HG03342 (cell line): ENCODE measurements at regions not wholly inside any gene's neighbourhood (a gene's known extent, or its start where the extent isn't known, plus 50 kb on each side); places are given as distances from the start of the nearest gene placed in this dataset.
"Not testable (repeated sequence)": the region's sequence is repeated elsewhere in the genome, so short reads cannot be mapped to it uniquely, and the experiment has no call there.

ENCODE experiments used
- ATAC-seq: cut with Tn5 transposase; IDR thresholded peaks from one replicate; pipeline ENCODE4 v1.9.1; 2021; ENCODE audit warnings: mild to moderate bottlenecking, moderate library complexity; ENCODE audit not compliant: unreplicated experiment

DNA sequence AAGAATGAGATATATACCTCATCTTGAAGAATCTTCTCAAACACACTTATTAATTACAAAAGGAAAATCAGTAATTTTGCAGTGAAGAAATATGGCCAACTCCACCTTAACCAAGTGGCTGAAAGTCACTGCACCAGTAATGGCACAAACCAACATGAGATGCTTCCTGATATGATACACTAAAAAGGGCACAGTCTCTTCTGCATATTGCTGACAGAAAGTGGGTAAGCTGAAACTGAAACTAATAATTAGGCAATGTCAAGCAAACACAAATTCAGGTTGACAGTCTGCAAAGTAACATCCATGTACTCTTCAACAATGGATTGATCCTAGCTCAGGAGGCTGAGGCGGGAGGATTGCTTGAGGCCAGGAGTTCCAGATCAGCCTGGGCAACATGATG lies 56.1 kb downstream of the ZNF22 start:
- ATAC-seq: not testable (repeated sequence)

DNA sequence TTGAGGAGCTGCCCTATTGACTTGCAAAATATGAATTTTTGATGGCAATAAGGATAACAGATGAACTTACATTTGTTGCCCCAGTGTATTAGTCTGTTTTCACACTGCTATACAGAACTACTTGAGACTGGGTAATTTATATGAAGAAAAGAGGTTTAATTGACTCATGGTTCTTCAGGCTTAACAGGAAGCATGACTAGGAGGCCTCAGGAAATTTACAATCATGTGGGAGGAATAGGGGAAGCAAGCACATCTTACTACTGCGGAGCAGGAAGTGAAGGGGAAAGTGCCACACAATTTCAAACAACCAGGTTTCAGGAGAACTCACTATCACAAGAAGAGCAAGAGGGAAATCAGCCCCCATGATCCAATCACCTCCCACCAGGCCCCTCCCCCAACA lies 57.9 kb downstream of the ZNF22 start:
- no peak for ATAC-seq

DNA sequence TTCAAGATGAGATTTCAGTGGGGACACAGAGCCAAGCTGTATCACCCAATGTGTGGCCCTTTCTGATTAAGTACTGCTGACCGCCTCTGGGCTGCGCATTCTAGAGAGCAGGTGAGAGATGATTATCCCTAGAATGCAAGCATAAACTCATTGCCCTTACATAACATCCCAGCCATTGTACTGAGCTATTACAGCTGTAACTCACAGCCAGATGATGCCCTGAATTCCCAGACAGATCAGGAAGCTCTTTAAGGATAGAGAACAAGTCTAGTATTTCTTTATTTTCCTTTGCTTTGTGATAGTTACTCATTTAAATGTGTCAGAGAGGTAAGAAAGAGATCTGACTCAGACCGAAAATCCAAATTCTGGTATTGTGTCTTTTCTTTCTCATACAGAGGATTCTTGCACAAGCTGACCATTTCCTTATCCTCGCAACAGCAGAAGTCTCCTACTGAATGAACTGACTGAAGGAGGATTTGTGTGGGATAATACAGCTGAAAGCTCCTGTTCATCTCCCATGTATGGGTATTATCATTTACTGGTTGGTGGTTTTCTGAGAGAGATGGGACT lies 58.4 kb downstream of the ZNF22 start:
- no peak for ATAC-seq

DNA sequence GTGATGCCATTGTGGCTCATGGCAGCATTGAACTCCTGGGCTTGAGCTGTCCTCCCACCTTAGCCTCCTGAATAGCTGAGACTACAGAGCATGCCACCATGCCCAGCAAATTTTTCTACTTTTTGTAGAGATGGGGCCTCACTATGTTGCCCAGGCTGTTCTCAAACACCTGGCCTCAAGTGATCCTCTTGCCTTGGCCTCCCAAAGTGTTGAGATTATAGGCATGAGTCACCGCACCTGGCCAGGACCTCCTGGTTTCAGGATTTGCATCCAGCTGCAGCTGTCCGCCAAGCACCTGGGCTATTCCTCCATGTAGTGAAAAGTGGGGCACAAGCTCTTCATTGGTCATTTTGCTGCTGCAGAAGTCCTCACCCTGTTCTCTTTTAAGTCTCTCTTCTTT lies 58.9 kb downstream of the ZNF22 start:
- no peak for ATAC-seq

DNA sequence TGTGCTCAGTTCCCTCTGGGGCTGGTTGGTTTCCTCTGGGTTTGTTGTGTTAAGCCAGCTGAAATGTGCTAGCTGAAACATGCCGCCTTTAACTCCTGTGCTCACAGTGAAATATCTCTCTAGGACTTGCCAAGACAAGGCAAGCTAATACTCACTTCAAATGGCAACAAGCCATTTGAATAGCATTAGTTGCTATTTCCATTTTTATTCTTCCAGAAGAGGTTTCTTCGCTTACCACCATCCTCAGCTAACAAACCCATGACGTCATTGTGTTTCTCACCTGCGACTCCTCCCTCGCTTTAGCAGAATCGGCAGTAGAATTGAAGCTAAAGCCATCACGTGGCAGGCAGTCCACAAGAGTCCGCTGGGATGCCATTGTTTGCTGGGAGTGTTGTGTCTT lies 61.3 kb downstream of the ZNF22 start:
- ATAC-seq: no peak

DNA sequence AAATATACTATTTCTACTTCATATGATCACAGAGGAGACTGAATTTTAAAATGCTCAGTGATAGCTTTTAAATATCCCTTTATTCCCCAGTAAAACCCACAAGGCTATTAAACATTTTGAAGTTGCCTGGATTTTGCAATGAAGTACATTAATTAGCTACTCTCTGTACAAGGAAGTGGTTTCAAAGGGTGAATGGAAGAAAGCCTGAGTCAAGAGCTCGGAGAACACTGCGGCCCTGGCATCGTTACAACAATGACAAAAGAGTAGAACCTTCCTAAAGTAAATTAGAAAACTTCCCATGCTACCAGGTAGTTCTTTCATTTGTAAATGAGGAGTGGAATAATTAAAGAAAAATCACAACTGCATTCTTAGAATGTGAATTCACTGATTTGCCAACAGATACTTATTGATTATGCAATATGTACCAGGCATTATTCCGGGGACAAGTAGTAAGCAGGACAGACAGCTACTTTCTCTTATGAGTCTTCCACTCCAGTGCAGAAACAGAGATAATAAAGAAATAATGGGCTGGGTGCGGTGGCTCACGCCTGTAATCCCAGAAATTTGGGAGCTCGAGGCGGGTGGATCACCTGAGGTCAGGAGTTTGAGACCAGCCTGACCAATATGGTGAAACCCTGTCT lies 63.0 kb downstream of the ZNF22 start:
- no peak for ATAC-seq

DNA sequence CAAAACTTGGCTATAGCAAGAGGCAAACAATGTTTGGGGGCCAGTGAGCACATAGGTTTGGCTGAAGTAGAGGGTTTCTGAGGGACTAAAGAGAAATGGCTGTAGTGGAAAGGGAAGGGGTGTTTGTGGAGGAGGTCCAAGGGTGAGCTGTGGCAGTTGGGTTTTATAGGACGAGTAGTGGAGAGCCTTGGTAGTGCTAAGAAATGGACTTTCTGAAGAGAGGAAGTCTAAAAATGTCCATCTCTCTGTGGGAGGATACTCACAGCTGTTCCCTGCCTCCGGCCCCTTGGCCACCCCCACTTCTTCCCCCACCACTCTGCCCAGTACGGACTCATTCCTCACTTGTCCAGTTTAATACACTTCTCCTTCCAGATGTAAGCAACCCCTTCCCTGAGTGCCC lies 64.3 kb downstream of the ZNF22 start:
- ATAC-seq: no peak

DNA sequence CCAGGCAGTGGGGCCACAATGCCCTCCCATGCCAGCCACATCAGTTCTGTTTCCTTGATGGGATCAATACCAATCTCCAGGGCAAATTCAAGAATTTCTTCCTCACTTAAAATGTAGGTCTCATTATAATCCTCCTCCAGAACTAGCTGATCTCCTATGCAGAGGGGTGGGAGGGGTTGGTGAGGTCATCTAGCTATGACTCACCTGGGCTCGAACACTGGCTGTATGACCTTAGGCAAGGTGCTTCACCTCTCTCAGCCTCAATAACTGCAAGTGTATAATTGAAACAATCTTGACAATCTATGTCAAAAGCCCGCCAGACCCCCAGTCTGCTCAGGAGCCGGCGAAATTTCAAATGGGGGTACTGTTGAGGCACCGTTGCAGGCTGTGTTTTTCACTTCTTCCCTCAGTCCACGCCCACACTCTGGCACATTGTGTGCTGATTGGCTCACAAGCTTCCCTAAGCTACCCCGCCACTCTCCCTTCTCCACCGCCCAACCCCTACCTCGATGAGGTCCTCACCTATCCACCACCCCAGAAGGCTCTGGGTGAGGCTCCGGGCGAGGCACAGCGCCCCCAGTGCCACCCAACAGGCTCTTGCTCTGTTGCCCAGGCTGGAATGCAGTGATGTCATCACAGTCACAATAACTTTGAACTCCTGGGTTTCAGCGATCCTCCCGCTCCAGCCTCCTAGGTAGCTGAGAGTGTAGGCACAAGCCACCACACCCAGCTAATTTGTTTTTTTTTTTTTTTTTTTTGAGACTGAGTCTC lies 70.5 kb downstream of the ZNF22 start:
- ATAC-seq: no peak

DNA sequence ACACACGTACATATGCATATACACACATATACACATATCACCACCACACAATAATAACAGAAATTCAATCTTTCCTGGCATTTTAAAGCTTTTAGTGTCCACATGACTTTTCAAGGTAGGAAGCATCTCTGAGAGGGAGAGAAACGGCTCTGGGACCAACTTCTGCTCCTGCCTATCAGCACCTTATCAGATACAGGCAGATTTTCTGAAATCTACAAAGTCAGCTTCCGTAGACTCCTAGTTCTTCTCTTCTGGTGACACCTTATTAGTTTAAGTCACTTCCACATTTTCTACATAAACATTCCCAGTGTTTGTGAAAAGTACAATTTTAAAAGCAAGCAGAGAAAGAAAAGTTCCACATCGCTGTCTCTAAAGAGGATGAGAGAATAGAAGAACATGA lies 74.5 kb downstream of the ZNF22 start:
- ATAC-seq: no peak

DNA sequence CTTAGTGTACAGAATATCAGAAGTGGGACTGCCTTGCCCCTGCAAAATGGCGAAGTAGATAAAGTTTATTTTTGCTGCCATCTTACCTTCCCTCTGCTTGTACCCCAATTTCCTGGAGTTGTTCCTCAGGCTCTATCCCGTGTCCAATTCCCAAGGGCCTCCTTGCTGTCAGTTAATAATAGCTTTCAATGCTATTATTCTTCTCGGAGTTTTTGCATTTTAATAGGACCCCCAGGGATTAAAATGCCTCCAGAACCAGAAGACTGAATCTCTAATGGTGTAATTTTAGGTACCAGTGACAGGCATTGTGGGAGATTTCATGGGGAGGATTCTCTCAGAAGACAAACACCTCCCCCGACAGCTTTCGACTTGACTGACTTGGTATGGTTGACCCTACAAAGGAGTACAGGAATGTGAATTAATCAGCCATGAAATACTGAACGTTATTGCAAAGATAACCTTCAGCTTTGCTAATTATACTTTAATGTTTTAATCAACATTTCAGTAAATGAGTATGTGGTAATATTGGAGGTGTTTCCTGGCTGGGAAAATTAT lies 75.2 kb downstream of the ZNF22 start:
- ATAC-seq: no peak

DNA sequence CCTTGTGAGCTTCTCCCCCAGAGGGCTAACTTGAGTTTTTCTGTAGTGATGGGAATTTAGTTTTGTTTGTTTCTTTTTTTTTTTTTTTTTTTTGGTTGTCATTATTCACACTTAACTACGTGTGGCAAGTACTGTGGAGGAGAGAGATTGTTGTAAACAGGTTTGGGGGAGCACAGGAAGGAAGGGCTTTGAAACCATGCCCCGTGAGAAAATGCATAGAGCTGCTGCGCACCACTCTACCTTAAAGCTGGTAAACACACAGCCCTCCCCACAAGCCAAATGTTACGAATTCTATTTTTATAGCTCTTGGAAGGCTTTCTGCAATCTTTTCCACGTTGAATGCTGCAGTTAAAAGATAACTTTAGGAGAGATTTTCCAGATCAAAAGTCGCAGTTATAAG lies 76.2 kb downstream of the ZNF22 start:
- ATAC-seq: no peak

DNA sequence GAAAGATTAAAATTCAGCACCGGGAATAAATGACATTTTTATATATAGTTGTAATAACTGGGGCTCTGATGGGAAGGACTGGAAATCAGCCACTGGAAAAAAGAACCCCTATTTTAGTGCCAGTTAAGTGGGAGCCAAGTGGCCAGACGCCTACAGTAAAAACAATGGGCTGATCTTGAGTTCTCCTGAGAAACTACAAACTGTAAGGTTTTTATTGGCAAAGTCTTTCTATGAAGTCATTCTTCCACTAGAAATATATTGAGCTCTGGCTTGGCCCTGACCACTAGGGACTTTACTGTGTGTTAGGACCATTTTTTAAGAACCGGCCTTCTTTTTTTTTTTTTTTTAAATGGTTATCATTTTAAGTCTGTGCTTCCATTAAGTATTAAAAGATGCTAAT lies 79.6 kb downstream of the ZNF22 start:
- no peak for ATAC-seq

DNA sequence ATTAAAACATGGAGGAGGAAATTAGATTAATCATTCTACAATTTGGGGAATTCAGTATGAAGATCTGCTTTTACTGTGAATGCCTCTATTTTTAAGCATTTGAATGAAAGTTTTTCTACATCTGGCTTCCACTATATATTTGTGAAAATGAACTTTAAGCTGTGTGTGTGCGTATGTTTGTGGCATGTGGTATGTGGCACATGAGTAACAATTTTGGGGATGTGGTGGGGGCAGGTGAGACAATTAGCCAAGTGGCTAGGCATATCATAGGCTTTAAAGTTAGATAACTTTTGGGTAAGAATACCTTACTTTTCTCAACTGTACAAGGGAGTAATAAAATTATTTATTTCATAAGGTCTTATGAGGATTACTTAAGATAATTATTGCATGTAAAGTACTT lies 81.5 kb downstream of the ZNF22 start:
- no peak for ATAC-seq

DNA sequence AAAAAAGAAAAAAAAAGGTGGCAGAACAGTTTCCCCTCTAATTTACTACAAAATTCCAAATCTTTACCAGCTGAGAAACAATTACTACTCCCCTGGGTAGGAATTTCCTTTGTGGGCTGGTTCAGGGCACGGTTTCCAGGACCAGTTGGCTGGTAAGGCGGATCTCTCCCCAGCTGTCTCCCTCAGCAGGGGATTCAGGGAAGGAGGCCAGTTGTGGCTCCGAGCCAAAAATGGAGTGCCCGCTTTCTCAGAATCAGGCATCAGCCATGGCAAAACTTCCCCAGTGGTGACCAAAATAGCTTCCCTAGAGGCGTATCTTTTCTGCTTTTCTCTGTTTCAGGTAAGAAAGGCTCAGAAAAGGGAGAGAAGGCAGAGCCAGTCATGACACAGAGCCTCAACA lies 91.2 kb downstream of the ZNF22 start:
- no peak for ATAC-seq

DNA sequence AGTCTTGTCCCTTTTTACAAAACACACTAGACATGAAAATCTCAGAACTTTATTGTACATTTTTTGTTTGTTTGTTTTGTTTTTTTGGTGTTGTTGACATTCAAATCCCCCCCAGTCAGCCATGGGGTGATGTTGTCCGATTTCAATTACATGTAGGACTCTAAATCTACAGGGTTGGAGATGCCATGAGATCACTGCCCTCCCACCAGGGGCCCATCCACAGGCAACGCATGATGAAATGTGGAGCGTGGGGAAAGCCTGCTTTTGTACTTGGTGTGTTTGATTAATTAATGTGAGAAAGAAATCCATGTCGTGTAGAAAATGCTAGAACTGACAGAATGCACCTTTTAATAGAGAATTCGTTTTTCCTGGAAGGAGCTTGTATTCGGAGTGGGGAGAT lies 93.2 kb downstream of the ZNF22 start:
- ATAC-seq: no peak

DNA sequence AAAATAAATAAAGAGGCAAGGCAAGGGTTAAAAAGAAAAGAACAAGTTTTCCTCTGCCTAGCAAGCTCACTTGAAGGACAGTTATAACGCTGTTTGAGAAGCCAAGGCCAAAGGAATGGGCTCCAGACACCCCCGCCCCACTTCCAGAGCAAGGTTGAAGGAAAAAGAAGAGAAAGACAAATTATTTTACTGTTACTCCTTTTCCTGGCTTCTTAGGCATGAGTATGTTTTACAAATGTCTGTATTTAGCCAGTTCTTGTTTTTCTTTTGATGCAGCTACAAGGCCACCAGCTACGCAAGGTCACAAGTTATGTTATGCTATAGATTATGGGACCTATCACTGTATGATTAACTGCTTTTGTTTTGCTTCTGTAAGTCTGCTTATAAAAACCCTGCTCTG lies 94.6 kb downstream of the ZNF22 start:
- ATAC-seq: no peak

DNA sequence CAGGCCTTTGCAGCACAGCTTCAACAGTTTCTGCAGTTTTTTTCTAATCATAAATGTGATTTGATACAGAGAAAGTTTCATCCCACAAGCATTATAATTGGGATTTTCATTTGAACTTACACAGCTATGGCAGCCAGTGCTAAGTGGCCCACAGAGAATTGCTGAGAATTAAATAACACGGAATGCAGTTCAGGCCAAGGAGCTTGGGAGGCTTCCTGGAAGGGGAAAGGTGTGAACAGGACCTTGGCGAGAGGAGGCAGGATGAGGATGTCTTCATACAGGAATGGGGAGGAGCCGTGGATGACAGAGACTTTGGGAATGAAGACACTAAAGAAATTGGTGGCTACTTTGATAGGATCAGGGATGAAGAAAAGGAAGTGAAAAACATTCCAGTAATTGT lies 95.3 kb downstream of the ZNF22 start:
- ATAC-seq: no peak

DNA sequence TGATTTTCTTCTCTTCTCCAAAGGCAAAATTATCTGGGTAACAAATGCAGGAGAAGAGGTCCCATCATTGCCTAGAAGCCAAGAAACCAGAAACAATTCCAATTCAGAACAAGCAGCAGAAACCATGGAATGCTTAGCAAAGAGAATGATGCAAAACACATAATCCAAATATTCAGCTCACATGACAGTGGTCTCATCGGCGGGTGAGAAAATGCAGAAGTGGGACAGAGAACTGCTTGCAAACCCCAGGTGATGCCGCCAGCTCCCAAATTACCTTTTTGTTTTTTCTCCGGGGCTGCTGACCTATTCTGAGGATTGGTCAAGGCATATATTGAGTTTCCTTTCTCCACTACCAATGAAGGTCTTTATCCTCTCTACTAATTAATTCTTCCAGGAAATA lies 99.7 kb downstream of the ZNF22 start:
- ATAC-seq: no peak

DNA sequence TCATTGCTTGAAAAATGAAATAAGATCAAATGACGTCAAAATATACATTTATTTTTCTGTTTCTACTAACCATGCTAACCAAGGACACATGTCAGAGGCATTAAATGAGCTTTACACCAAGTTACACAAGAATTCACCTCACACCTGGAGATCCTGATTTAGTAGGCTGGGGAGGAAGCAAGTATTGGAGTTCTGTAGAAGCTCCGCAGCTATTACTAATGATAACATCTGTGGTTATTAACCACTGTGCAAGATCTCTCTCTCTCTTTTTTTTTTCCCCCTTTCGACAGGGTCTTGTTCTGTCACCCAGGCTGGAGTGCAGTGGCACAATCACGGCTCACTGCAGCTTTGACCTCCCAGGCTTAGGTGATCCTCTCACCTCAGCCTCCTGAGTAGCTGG lies 104.0 kb downstream of the ZNF22 start:
- no peak for ATAC-seq

DNA sequence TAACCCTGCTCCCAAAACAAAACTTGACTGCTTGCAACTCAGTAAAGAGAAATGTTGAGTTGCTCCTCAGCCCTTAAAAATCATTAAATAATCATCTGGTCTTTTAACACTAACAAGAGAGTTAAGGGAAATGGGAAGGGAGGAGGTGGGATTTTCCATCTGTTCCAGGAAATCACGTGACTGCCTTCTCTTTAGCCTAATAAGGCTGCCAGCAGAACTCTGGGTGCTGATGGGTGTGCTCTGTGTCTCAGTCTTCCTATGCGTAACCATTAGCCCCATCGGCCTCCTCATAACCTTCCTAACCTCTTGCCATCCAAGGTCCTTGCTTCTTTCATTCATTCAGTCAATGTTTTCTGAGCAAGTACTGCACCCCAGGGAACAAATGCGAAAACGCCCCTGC lies 104.6 kb downstream of the ZNF22 start:
- ATAC-seq: not testable (repeated sequence)

DNA sequence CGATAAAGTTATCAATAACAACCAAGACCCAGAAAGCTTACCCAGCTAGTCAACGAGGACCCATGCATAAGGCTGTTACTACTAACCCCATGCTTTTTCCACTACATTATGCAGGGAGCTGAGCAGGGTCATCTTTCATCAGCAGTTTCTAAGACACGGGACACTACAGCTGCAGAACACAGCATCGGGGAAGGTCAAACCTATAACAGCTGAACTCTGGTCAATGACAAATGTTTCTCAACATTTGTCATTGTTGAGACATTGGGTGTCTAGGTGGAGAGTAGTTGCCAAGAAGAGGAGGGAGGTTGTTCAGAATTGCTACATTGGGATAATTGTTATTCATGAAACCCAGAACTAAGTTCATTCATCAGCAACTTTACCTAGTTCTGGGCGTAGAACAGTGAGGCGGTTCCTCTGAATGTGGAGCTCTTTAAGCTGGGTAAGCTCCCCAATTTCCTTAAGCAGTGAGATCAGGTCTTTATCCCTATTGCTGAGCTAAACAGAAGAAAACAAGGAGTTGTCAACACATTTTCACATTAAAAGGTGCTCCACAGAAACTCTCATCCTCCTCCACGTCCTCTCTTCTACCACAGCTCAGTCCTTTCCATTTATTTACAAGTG lies 105.6 kb downstream of the ZNF22 start:
- ATAC-seq: no peak

DNA sequence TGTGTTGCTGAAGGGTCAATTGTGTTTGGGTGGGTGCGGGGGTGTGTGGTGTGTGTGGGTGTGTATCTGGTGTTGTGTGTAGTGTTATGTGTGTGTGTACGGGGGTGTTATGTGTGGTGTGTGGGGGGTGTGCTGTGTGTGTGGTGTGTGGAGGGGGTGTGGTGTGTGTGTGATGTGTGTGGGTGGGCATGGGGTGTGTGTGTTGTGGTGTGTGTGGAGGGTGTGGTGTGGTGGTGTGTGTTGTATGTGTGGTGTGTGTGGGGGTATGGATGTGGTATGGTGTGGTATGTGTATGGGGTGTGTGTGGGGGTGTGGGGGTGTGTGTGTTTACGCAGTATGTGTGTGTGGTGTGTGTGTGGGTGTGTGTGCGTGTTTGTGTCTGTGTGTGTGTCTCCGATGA lies 110.8 kb downstream of the ZNF22 start:
- no peak for ATAC-seq
